OCI-LY7 (cell line): ENCODE measurements at regions not wholly inside any gene's neighbourhood (a gene's known extent, or its start where the extent isn't known, plus 50 kb on each side); places are given as distances from the start of the nearest gene placed in this dataset.

Experiments used
- BruUV-seq: library from RNA; stranded (reverse); fragments of 400-500 nt; replicated peaks from 2 replicates; lab custom pipeline; 2021; lab: Mats Ljungman, UMichigan
- CTCF ChIA-PET: fragments of 300-600 bp; sonication (Branson Sonifier 250); formaldehyde crosslinking; loops from one replicate; lab custom pipeline; 2022; ENCODE audit warnings: antibody characterized with exemption; ENCODE audit not compliant: unreplicated experiment; lab: Charles Lee
- POLR2A ChIA-PET: fragments of 300-600 bp; sonication (Branson Sonifier 250); formaldehyde crosslinking; loops from one replicate; lab custom pipeline; 2022; ENCODE audit warnings: antibody characterized with exemption; lab: Charles Lee
- DNase-seq: peaks from one replicate; pipeline ENCODE4 v3.0.0-alpha.2; 2015; ENCODE audit warnings: low spot score
- H2AFZ ChIP-seq: fragments of 200-600 bp; sonication (generic), shearing (Covaris generic); 2 replicates; pipeline ENCODE4 v1.6.1; 2014; ENCODE audit warnings: mild to moderate bottlenecking, antibody characterized with exemption, low read length, moderate library complexity
- H3K27ac ChIP-seq: fragments of 200-600 bp; sonication (generic); 2 replicates; pipeline ENCODE4 v1.5.1; 2014; ENCODE audit warnings: mixed run types, low read depth, mild to moderate bottlenecking, moderate library complexity, low read length, inconsistent platforms; ENCODE audit not compliant: poor library complexity, severe bottlenecking
- H3K36me3 ChIP-seq: fragments of 200-600 bp; sonication (generic); 2 replicates; pipeline ENCODE4 v1.6.1; 2014; ENCODE audit warnings: mild to moderate bottlenecking, antibody characterized with exemption, low read length, moderate library complexity, mixed read lengths; ENCODE audit not compliant: insufficient read depth
- H3K4me1 ChIP-seq: fragments of 200-600 bp; sonication (generic); 2 replicates; pipeline ENCODE4 v1.5.1; 2014; ENCODE audit warnings: mild to moderate bottlenecking, low read length; ENCODE audit not compliant: insufficient read depth, poor library complexity, severe bottlenecking
- H3K4me2 ChIP-seq: fragments of 200-600 bp; sonication (generic); 2 replicates; pipeline ENCODE4 v1.6.1; 2014; ENCODE audit warnings: mild to moderate bottlenecking, low read length
- H3K4me3 ChIP-seq: fragments of 200-600 bp; sonication (generic); 2 replicates; pipeline ENCODE4 v1.5.1; 2014; ENCODE audit warnings: mild to moderate bottlenecking, low read depth, low read length; ENCODE audit not compliant: poor library complexity, severe bottlenecking
- H3K79me2 ChIP-seq: fragments of 200-600 bp; sonication (generic); 2 replicates; pipeline ENCODE4 v1.6.1; 2016; ENCODE audit warnings: low read depth, mild to moderate bottlenecking, low read length, moderate library complexity, mixed read lengths; ENCODE audit not compliant: insufficient read depth
- H3K9me2 ChIP-seq: fragments of 200-600 bp; sonication (generic); 2 replicates; pipeline ENCODE4 v1.6.1; 2016; ENCODE audit warnings: mild to moderate bottlenecking, low read length, mixed read lengths; ENCODE audit not compliant: insufficient read depth
- H3K9me3 ChIP-seq: fragments of 200-600 bp; sonication (generic); 2 replicates; pipeline ENCODE4 v1.6.1; 2014; ENCODE audit warnings: mild to moderate bottlenecking, mixed run types, low read length, mixed read lengths
- H4K20me1 ChIP-seq: fragments of 200-600 bp; sonication (generic); 2 replicates; pipeline ENCODE4 v1.6.1; 2014; ENCODE audit warnings: mild to moderate bottlenecking, antibody characterized with exemption, low read length, moderate library complexity, mixed read lengths; ENCODE audit not compliant: insufficient read depth
- CTCF ChIP-seq: fragments of 200-600 bp; sonication (generic); conservative IDR thresholded peaks from 2 replicates; pipeline ENCODE4 v1.5.1; 2014; ENCODE audit warnings: mild to moderate bottlenecking, antibody characterized with exemption, low read length, moderate library complexity, mixed read lengths
- EZH2phosphoT487 ChIP-seq: fragments of 200-600 bp; sonication (generic); IDR thresholded peaks from 2 replicates; pipeline ENCODE4 v1.6.1; 2018; ENCODE audit warnings: low read depth, borderline replicate concordance, mild to moderate bottlenecking, mixed run types, antibody characterized with exemption, low read length, moderate library complexity, mixed read lengths
- intact Hi-C: fragments of 100-400 bp; cut with micrococcal nuclease; formaldehyde crosslinking; loops from one replicate; pipeline ENCODE4 v1.10.0; 2022; ENCODE audit not compliant: unreplicated experiment

- H3K4me2 ChIP-seq: no peak overlapping the region
- intact Hi-C loops: no loop called here
- no TSS peak for BruUV-seq
- H3K27ac ChIP-seq: no peak overlapping the region
- no peak overlapping the region for H3K4me3 ChIP-seq
- H3K9me2 ChIP-seq: no peaks in the 10 kb centered on the region
- DNase-seq: no peak
- ChIA-PET POLR2A (no interaction called here), CTCF (no interaction called here)
- no peaks in the 10 kb centered on the region for H3K9me3 ChIP-seq
- no peaks in the 10 kb centered on the region for H3K36me3 ChIP-seq
- H3K4me1 ChIP-seq: no peaks in the 10 kb centered on the region
- H2AFZ ChIP-seq: no peak overlapping the region
- no peaks in the 10 kb centered on the region for H4K20me1 ChIP-seq
- TF ChIP-seq CTCF (no peak), EZH2phosphoT487 (no peak)
- no peaks in the 10 kb centered on the region for H3K79me2 ChIP-seq
Observed at GRCh38 chrX:4173743-4174142, 460.3 kb upstream of the PRKX start.

- BruUV-seq: no TSS peak
- Histone ChIP-seq H3K27ac (no peak overlapping the region), H3K4me1 (no peaks in the 10 kb centered on the region), H2AFZ (no peak overlapping the region), H3K9me3 (no peaks in the 10 kb centered on the region), H3K4me2 (no peak overlapping the region), H3K4me3 (no peak overlapping the region), H3K79me2 (no peaks in the 10 kb centered on the region), H4K20me1 (no peaks in the 10 kb centered on the region), H3K9me2 (no peaks in the 10 kb centered on the region), H3K36me3 (no peaks in the 10 kb centered on the region)
- no peak for DNase-seq
- TF ChIP-seq CTCF (no peak), EZH2phosphoT487 (no peak)
- intact Hi-C loops: no loop called here
- POLR2A ChIA-PET: no interaction called here
- CTCF ChIA-PET: no interaction called here
Observed at GRCh38 chrX:4151798-4152197, 438.3 kb upstream of the PRKX start.

- no peak overlapping the region for H3K27ac ChIP-seq
- TF ChIP-seq EZH2phosphoT487: no peak
- TF ChIP-seq CTCF: no peak
- intact Hi-C loops: no loop called here
- H3K4me2 ChIP-seq: no peak overlapping the region
- no peaks in the 10 kb centered on the region for H3K4me1 ChIP-seq
- no peaks in the 10 kb centered on the region for H3K9me2 ChIP-seq
- no TSS peak for BruUV-seq
- no peaks in the 10 kb centered on the region for H3K79me2 ChIP-seq
- H4K20me1 ChIP-seq: no peaks in the 10 kb centered on the region
- H3K36me3 ChIP-seq: no peaks in the 10 kb centered on the region
- H2AFZ ChIP-seq: no peak overlapping the region
- no peak overlapping the region for H3K4me3 ChIP-seq
- no peaks in the 10 kb centered on the region for H3K9me3 ChIP-seq
- CTCF ChIA-PET: no interaction called here
- DNase-seq: no peak
- POLR2A ChIA-PET: no interaction called here
Observed at GRCh38 chrX:4150259-4150658, 436.8 kb upstream of the PRKX start.
